ENCODE measurements at regions not wholly inside any gene's neighbourhood (a gene's known extent, or its start where the extent isn't known, plus 50 kb on each side); places are given as distances from the start of the nearest gene placed in this dataset.
"Not testable (repeated sequence)": the region's sequence is repeated elsewhere in the genome, so short reads cannot be mapped to it uniquely, and the experiment has no call there.

DNA sequence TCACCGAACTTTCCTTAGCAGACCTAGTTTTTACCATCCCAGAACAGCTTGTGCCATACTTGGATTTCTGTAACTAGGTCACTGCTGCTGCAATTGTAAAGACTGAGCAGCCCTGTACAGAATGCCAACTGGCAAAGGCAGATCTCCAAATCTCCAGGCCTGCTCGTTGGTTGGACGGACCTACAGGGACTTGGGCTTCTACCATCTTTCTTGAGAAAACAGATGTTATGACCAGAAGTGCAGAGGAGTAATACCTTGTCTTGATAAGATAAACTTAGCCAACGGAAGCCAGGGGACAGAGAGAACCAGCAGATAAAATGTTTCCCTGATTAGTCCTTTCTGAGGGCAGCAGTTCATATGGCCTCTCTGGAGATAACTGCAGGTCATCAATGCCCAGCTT lies 304.1 kb downstream of the RFPL4B start:
- DNase-seq (ENCODE audit: low spot score): no peak

GRCh38 chr6:112659912-112660311 lies 312.8 kb downstream of the RFPL4B start:
- no peak for DNase-seq (ENCODE audit: low spot score)

DNA sequence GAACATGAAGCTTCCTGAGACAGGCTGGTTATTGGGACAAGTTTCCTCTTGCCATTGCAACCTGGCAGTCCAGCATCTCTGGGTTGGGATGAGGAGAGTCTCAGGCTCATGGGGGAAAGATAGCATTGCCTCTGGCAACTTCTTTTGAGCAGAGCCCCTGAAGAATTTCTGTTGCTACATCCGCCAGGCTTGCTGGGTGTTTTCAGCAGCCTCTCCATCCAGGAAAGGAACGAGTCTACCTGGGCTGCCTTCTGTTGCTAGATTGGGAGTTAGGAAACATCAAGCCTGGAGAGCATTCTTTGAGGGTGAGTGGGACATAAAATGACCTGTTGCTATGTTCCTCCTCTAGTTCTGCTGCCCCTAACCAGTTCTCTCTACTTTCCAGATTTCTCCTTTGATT lies 313.5 kb downstream of the RFPL4B start:
- DNase-seq (ENCODE audit: low spot score): no peak

- no peak for DNase-seq (ENCODE audit: low spot score)
Measured at GRCh38 chr6:112663698-112664097, 316.6 kb downstream of the RFPL4B start.

DNA sequence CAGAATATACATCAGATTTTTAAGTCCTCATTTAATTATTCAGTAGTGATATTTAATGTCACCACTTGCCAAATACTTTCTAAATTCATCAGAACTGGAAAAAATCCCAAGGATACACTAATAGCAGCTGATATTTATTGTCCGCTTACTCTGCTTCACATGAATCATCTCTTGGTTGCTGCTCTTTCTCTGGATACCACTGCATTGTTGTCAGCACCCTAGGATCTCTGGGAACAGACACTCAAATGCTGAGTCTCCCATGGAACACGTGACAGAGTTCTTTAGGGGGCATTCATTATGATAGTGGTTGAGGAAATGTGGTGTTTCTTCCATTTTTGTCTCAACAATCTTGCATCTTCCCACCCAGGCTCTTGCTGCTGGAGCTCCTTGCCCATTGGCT lies 318.0 kb downstream of the RFPL4B start:
- DNase-seq (ENCODE audit: low spot score): no peak

DNA sequence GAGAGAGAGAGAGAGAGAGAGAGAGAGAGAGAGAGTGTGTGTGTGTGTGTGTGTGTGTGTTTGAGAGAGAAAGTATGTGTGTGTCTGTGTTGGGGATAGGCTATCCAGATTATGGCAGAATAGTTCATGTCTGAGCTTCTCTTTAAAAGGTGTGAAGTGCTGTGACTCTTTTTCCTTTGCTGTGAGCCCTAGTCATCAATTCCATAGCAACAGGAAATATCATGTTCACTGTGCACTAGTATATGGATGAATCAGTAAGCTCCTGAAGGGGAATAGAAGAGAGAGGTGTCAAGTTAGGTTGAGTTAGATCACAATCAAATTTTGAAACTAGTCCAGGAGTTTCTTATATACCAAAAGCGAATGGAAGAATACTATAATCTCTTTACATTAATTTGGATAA lies 318.7 kb downstream of the RFPL4B start:
- DNase-seq (ENCODE audit: low spot score): no peak

DNA sequence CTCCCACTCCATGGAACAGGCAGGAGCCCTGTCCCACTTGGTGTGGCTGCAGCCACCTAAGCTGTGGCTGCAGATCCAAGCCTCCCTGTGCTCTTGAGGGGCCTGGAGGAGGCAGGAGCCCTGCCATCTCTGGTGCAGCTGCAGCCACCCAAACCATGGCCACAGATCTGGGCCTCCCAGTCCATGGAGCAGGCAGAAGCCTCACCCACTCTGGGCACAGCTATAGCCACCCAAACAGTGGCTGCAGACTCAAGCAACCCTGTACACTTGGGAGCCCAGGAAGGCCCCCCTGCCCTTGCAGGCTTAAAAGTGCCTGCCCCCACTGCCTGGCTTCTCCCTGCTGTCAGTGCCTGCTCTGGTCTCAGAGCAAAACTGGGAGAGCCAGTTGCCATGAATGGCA lies 320.3 kb downstream of the RFPL4B start:
- DNase-seq (ENCODE audit: low spot score): no peak

DNA sequence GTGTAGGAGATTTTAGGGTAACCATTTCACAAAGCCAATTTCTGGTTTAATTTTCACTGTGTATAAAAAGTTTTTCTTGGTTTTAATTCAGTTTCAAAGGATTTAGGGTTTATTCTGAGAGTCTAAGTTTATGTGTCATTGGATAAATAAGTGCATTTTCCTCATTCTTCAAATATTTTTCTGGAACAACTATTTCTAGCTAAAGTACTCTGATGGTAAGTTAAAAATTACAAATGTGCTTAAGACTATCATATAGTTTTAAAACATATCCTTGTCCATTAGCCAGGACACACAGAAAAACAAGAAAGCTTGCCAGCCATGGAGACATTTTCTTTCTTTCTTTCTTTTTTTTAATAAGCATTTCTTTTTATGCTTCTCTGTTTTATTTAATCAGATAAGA lies 333.0 kb downstream of the RFPL4B start:
- DNase-seq (ENCODE audit: low spot score): no peak

DNA sequence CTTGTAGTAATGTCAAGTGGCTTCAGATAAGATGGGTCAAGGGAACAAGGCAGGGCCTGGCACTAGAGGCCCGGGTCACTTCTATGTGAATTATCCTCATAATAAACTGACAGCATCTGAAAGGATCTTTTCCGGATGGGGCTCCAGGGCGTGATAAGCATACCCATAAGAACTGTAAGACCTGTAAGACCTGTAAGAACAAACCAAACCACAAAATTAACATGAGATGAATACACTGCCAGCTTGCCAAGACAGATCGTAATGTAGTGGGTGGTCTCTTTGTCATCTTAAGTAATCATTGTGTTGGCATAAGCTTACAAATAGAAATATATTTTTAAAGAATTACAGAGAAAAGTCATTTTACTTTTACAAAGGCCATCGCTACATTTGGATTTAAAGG lies 334.9 kb downstream of the RFPL4B start:
- DNase-seq (ENCODE audit: low spot score): no peak

GRCh38 chr6:112683106-112683505 lies 336.0 kb downstream of the RFPL4B start:
- DNase-seq (ENCODE audit: low spot score): no peak

DNA sequence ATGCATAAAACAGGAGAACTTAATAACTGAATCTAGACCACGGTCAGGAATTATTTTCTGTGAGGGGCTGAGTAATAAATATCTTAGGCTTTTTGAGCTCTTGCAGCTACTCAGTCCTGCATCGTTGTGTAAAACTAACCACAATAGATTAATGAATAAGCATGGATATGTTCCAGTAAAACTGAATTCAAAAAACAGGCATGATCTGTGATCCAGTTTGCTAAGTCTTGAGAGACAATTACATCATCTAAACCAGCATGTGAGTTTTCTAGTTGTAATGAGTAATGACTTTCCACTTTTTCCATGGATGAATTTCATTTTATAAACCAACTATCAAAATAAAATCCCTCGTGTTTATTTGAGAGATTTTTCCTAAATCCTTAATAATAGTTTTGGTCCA lies 336.8 kb downstream of the RFPL4B start:
- no peak for DNase-seq (ENCODE audit: low spot score)

DNA sequence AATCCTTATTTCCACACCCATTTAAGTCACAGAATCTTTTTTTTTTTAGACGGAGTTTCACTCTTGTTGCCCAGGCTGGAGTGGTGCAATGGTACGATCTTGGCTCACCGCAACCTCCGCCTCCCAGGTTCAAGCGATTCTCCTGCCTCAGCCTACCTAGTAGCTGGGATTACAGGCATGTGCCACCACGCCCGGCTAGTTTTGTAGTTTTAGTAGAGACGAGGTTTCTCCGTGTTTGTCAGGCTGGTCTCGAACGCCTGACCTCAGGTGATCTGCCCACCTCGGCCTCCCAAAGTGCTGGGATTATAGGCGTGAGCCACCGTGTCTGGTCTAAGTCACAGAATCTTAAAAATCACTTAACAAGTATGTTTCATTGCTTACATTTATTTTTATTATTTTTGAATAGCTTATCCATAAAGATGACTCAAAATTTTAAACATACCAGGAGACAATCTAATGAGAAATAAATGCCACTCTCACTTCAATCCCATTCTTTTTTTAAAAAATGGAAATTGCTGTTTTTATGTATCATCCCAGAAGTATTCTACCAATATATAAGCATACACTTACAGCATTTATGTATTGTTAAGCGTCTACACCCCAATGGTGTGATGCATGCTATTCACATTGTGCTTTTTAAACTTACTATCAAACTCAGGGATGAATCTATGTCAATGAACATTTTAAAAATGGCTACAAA lies 338.5 kb downstream of the RFPL4B start:
- DNase-seq (ENCODE audit: low spot score): not testable (repeated sequence)

GRCh38 chr6:112688487-112689165 lies 341.5 kb downstream of the RFPL4B start:
- DNase-seq (ENCODE audit: low spot score): not testable (repeated sequence)

- not testable (repeated sequence) for DNase-seq (ENCODE audit: low spot score)
Measured at GRCh38 chr6:112689183-112689858, 342.2 kb downstream of the RFPL4B start.

DNA sequence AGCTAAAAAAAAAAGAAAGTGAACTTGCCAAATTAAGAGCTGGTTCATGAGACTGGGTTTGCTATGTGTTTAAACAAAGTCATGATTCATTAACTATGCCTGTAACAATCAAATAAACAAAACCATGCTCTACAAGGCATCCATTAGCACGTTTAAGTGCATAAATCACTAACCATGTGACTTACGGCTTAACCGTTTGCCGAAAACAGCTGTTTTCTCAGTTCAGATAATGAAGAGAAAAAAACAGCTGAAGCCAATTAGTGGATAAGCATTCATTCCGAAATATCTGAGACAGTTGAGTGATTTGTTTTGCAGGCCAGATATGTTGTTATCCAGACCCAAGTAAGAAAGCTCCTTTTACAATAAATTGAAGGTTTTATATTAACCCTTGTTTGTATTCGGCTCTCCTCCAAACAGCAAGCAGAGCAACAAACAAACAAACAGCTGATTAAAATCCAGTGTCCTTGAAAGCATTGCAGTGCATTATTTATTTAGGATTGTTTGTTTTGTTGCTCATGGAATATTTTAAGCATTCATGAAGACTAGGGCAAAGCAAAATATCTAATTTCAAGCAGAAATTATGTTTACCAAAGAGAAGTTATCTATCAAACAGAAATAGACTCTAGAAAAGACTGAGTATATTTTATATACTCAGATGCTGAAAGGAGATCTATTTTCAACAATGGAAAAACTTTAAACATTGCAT lies 343.5 kb downstream of the RFPL4B start:
- no peak for DNase-seq (ENCODE audit: low spot score)

DNA sequence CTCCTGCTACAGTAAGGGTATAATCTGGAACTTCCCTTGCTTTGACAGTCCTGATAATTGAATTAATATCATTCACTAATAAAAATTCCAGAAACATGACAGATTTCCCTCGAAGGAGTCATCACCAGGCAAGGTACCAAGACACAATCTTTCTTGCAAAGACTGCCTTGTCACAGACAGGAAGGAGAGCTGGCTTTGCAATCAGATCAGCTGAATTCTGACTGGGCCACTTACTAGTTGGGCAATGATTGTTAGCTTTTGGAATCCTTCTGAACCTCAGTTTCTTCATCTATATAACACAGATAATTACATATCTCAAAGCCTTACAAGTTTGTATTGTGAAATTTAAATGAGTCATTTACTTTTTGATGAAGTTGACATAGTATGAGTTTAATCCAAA lies 344.2 kb downstream of the RFPL4B start:
- DNase-seq (ENCODE audit: low spot score): no peak

DNA sequence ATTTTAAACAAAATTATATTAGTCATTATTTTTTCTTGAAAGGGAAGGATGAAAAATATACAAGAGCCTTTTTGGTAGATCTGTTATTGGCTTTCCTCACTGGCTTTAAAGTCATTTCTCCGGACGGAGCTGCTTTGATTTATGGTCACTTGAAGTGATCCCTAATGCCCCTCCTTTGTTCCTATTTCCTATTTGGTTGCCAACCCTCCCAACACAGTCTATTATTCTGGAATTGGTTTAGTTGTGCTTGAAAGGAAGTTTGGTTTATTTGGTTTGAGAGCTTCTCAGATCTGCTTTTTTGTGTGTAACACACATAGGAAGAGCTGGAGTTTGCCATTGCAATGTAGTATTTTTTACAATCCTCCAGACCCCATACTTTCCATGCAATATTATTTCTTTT lies 347.9 kb downstream of the RFPL4B start:
- DNase-seq (ENCODE audit: low spot score): no peak

- DNase-seq (ENCODE audit: low spot score): no peak
Measured at GRCh38 chr6:112697265-112697664, 350.1 kb downstream of the RFPL4B start.

DNA sequence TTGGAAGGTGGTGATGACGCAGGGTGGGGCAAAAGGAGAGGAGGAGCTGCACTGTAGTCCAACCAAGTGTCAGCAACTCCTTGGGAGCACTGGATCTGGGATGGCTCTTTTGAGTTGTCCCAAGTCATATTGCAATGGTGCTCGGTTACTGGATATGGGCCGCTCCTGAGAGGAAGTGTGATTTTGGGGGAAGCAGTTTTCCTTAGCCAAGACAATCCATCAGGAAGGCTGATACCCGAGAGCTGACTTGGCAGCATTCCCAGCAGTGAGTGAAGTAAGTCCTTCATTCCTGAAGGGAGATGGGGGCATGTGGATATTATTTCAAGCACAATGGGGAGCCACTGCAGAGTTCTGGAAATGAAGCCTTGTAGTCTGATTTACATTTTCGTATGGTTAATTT lies 354.1 kb downstream of the RFPL4B start:
- DNase-seq (ENCODE audit: low spot score): no peak

DNA sequence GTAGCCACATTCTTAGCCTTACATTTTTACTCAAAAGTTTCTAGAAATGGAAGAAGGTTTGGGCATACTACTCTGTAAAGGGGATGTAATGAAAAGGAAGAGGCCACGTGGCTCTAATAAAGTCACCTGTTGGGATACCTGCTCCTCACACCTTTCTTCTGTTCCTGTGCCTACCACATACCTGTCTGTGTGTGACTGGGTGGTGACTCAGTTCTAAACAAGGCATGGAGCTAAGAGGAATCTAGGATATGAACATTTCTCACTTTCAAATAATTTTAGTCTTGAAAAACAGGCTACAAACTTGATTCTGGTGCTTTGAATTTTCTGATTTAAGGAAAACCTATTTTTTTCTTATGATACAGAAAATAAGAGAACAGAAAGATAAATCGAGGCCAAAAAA lies 363.6 kb downstream of the RFPL4B start:
- DNase-seq (ENCODE audit: low spot score): no peak

- DNase-seq (ENCODE audit: low spot score): no peak
Measured at GRCh38 chr6:112713402-112713801, 366.3 kb downstream of the RFPL4B start.

DNA sequence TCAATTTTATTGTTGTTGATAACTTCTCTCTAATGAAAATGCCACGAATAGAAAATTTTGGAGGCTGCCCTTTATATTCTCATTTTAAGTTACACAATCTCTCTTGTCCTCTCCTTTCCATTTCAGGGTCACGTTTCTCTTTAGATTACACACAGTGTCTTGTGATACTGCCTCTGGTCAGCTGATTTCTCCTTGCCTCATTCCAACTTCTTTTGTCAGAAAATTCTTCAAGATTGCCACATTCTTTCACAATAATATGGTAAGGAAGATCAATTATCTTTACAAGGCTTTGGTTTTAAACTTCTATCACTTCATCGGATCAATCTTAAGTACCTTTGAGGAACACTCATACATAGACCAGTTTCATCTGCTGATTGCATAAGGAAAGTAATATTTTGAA lies 370.3 kb downstream of the RFPL4B start:
- no peak for DNase-seq (ENCODE audit: low spot score)

DNA sequence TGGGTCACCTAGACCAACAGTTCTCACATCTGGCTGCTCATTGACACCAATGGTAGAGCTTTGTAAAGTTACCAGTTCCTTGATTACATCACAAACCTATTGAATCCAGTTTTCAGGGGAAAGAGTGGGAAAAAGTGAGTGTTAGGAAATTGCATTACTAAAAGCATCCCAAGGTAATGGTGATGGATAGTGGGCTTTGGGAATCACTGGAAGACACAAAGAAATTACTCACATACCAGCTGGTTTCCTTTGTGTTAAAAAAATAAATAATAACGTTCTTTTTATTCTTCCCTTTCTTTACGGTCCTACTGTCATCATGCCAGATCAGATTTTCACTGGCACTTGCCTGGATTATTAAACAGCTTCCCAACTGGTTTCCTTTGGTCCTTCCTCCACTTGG lies 370.7 kb downstream of the RFPL4B start:
- no peak for DNase-seq (ENCODE audit: low spot score)
